ENCODE measurements at regions not wholly inside any gene's neighbourhood (a gene's known extent, or its start where the extent isn't known, plus 50 kb on each side); places are given as distances from the start of the nearest gene placed in this dataset.

- TF ChIP-seq REST (IDR thresholded peaks at IDR 0.05) (no peak), FOXA2 (IDR thresholded peaks at IDR 0.05) (peak; percentile 44), SP1 (IDR thresholded peaks at IDR 0.05) (peak; percentile 77), JUND (IDR thresholded peaks at IDR 0.05) (peak; percentile 78 to 81), YY1 (IDR thresholded peaks at IDR 0.05) (no peak), HNF4G (IDR thresholded peaks at IDR 0.05) (peak; percentile 57), EGR1 (IDR thresholded peaks at IDR 0.05; ENCODE audit: low read depth in 2 of 2) (no peak), NR2F2 (IDR thresholded peaks at IDR 0.05) (no peak), MAX (IDR thresholded peaks at IDR 0.05) (no peak)
Observed at GRCh38 chr4:24312261-24312913, 272.0 kb downstream of the DHX15 start (continued).

- no peak for TF ChIP-seq JUND (IDR thresholded peaks at IDR 0.05)
- Histone ChIP-seq H3K36me3 (ENCODE audit: control insufficient read depth in 4 of 4, insufficient read depth in 3 of 4, low read depth in 1 of 4, low read length in 3 of 4) (no peaks in the 10 kb centered on the region), H3K4me1 (ENCODE audit: control insufficient read depth in 4 of 4, insufficient read depth in 4 of 4, low read length in 3 of 4) (peaks cover 0 to 1% (median 0%) of the 10 kb centered on the region in 4 donors), H3K4me3 (ENCODE audit: low read depth in 1 of 3, low read length in 3 of 3) (no peak overlapping the region), H3K9me3 (ENCODE audit: control insufficient read depth in 4 of 4, low read length in 3 of 4) (no peaks in the 10 kb centered on the region), H3K27ac (ENCODE audit: low read depth in 1 of 2, low read length in 2 of 2) (no peak overlapping the region), H3K9ac (ENCODE audit: low read depth in 1 of 2, low read length in 2 of 2) (no peak overlapping the region), H3K27me3 (ENCODE audit: control insufficient read depth in 4 of 4, insufficient read depth in 4 of 4, low read length in 3 of 4) (no peaks in the 10 kb centered on the region)
- no peak for DNase-seq (ENCODE audit: low spot score)
- WGBS, result 82% methylated on average over 2 of the region's 2 CpGs
Observed at GRCh38 chr4:24303926-24304325, 280.4 kb downstream of the DHX15 start.

GRCh38 chr4:24298911-24299310, 285.4 kb downstream of the DHX15 start:
- no peak overlapping the region for H3K4me3 ChIP-seq (ENCODE audit: low read depth in 1 of 3, low read length in 3 of 3)
- no peak overlapping the region for H3K9ac ChIP-seq (ENCODE audit: low read depth in 1 of 2, low read length in 2 of 2)
- no peaks in the 10 kb centered on the region for H3K9me3 ChIP-seq (ENCODE audit: control insufficient read depth in 4 of 4, low read length in 3 of 4)
- no peaks in the 10 kb centered on the region for H3K27me3 ChIP-seq (ENCODE audit: control insufficient read depth in 4 of 4, insufficient read depth in 4 of 4, low read length in 3 of 4)
- 94% methylated on average over 3 of the region's 3 CpGs for WGBS
- no peaks in the 10 kb centered on the region for H3K36me3 ChIP-seq (ENCODE audit: control insufficient read depth in 4 of 4, insufficient read depth in 3 of 4, low read depth in 1 of 4, low read length in 3 of 4)
- H3K4me1 ChIP-seq (ENCODE audit: control insufficient read depth in 4 of 4, insufficient read depth in 4 of 4, low read length in 3 of 4), result no peaks in the 10 kb centered on the region
- no peak for DNase-seq (ENCODE audit: low spot score)
- no peak for TF ChIP-seq NR2F2 (IDR thresholded peaks at IDR 0.05)
- no peak for TF ChIP-seq GABPA (IDR thresholded peaks at IDR 0.05 in 1 of 2, conservative IDR thresholded peaks at IDR 0.05 in 1 of 2)
- TF ChIP-seq FOXA2 (IDR thresholded peaks at IDR 0.05), result no peak
- no peak for TF ChIP-seq MAX (IDR thresholded peaks at IDR 0.05)
- TF ChIP-seq, protein P1, sequence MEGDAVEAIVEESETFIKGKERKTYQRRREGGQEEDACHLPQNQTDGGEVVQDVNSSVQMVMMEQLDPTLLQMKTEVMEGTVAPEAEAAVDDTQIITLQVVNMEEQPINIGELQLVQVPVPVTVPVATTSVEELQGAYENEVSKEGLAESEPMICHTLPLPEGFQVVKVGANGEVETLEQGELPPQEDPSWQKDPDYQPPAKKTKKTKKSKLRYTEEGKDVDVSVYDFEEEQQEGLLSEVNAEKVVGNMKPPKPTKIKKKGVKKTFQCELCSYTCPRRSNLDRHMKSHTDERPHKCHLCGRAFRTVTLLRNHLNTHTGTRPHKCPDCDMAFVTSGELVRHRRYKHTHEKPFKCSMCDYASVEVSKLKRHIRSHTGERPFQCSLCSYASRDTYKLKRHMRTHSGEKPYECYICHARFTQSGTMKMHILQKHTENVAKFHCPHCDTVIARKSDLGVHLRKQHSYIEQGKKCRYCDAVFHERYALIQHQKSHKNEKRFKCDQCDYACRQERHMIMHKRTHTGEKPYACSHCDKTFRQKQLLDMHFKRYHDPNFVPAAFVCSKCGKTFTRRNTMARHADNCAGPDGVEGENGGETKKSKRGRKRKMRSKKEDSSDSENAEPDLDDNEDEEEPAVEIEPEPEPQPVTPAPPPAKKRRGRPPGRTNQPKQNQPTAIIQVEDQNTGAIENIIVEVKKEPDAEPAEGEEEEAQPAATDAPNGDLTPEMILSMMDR (IDR thresholded peaks at IDR 0.05; ENCODE audit: low read depth, low read length, missing input control), result no peak
- no peak overlapping the region for H3K27ac ChIP-seq (ENCODE audit: low read depth in 1 of 2, low read length in 2 of 2)
